ENCODE measurements at regions not wholly inside any gene's neighbourhood (a gene's known extent, or its start where the extent isn't known, plus 50 kb on each side); places are given as distances from the start of the nearest gene placed in this dataset.

- TF ChIP-seq, protein P1, sequence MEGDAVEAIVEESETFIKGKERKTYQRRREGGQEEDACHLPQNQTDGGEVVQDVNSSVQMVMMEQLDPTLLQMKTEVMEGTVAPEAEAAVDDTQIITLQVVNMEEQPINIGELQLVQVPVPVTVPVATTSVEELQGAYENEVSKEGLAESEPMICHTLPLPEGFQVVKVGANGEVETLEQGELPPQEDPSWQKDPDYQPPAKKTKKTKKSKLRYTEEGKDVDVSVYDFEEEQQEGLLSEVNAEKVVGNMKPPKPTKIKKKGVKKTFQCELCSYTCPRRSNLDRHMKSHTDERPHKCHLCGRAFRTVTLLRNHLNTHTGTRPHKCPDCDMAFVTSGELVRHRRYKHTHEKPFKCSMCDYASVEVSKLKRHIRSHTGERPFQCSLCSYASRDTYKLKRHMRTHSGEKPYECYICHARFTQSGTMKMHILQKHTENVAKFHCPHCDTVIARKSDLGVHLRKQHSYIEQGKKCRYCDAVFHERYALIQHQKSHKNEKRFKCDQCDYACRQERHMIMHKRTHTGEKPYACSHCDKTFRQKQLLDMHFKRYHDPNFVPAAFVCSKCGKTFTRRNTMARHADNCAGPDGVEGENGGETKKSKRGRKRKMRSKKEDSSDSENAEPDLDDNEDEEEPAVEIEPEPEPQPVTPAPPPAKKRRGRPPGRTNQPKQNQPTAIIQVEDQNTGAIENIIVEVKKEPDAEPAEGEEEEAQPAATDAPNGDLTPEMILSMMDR (IDR thresholded peaks at IDR 0.05 in 4 of 5, conservative IDR thresholded peaks at IDR 0.05 in 1 of 5), result no peak
- TF ChIP-seq POLR2A (IDR thresholded peaks at IDR 0.05), result no peak
These were observed 773.5 kb upstream of the AGA start for GRCh38 chr4:178215763-178216162.

All from gastrocnemius medialis (tissue), 4 donors.